Muscle of arm (tissue), 1 donor: ENCODE measurements at regions not wholly inside any gene's neighbourhood (a gene's known extent, or its start where the extent isn't known, plus 50 kb on each side); places are given as distances from the start of the nearest gene placed in this dataset.
"Not testable (repeated sequence)": the region's sequence is repeated elsewhere in the genome, so short reads cannot be mapped to it uniquely, and the experiment has no call there.

ENCODE experiments used
- DNase-seq: peaks from one replicate; pipeline ENCODE4 v3.0.0-alpha.2; 2013

- DNase-seq, result not testable (repeated sequence)
Measured at GRCh38 chr13:109702030-109702597, 84.3 kb downstream of the IRS2 start.

GRCh38 chr13:109700176-109700575 lies 86.2 kb downstream of the IRS2 start:
- DNase-seq, result peak; percentile 79

- no peak for DNase-seq
Measured at GRCh38 chr13:109699628-109700071, 86.7 kb downstream of the IRS2 start.

- no peak for DNase-seq
Measured at GRCh38 chr13:109698779-109699178, 87.6 kb downstream of the IRS2 start.

GRCh38 chr13:109697936-109698335 lies 88.4 kb downstream of the IRS2 start:
- DNase-seq, result no peak

- DNase-seq, result no peak
Measured at GRCh38 chr13:109695402-109696190, 90.8 kb downstream of the IRS2 start.

GRCh38 chr13:109694972-109695371 lies 91.4 kb downstream of the IRS2 start:
- no peak for DNase-seq

- no peak for DNase-seq
Measured at GRCh38 chr13:109693213-109693612, 93.2 kb downstream of the IRS2 start.

GRCh38 chr13:109691689-109692088 lies 94.7 kb downstream of the IRS2 start:
- no peak for DNase-seq

GRCh38 chr13:109687559-109688448 lies 98.6 kb downstream of the IRS2 start:
- DNase-seq, result no peak

- no peak for DNase-seq
Measured at GRCh38 chr13:109685203-109685602, 101.2 kb downstream of the IRS2 start.

GRCh38 chr13:109684824-109685202 lies 101.6 kb downstream of the IRS2 start:
- peak; percentile 57 for DNase-seq

- DNase-seq, result no peak
Measured at GRCh38 chr13:109684084-109684823, 102.1 kb downstream of the IRS2 start.

GRCh38 chr13:109682534-109683244 lies 103.7 kb downstream of the IRS2 start:
- DNase-seq, result no peak

- DNase-seq, result no peak
Measured at GRCh38 chr13:109680930-109681329, 105.5 kb downstream of the IRS2 start.

- no peak for DNase-seq
Measured at GRCh38 chr13:109680288-109680687, 106.1 kb downstream of the IRS2 start.

- DNase-seq, result no peak
Measured at GRCh38 chr13:109678459-109678858, 107.9 kb downstream of the IRS2 start.

GRCh38 chr13:109677206-109677605 lies 109.2 kb downstream of the IRS2 start:
- no peak for DNase-seq

GRCh38 chr13:109673477-109673876 lies 112.9 kb downstream of the IRS2 start:
- DNase-seq, result no peak

GRCh38 chr13:109672545-109672944 lies 113.8 kb downstream of the IRS2 start:
- DNase-seq, result no peak

GRCh38 chr13:109671919-109672318 lies 114.5 kb downstream of the IRS2 start:
- no peak for DNase-seq
